IPS DF 19.7 (cell line): ENCODE measurements at regions not wholly inside any gene's neighbourhood (a gene's known extent, or its start where the extent isn't known, plus 50 kb on each side); places are given as distances from the start of the nearest gene placed in this dataset.
"Not testable (repeated sequence)": the region's sequence is repeated elsewhere in the genome, so short reads cannot be mapped to it uniquely, and the experiment has no call there.

Experiments used
- DNase-seq: peaks from one replicate; pipeline ENCODE4 v3.0.0-alpha.2; 2013; ENCODE audit warnings: low read depth, low spot score

DNA sequence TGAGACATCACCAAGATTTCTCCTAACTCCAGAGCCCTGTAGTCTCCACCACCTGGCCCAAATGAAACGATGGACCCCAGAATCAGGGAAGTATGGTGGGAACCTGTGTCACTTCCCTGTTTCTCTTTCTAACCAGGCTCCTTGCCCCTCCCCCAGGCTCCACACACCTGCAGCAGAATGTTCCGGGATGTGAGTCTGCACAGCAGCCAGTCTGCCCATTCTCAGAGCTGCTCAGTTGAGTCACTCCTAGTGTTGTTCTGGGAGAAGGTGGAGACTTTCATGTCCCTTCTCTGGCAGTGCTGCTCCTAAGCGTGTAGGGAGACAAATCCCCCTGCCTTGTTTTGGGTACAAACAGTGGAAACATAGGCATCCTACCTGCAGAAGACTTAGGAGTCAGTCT lies 76.0 kb upstream of the XPA start:
- DNase-seq: no peak

GRCh38 chr9:97773723-97774122 lies 76.6 kb upstream of the XPA start:
- no peak for DNase-seq

- no peak for DNase-seq
Measured at GRCh38 chr9:97774673-97775072, 77.5 kb upstream of the XPA start.

GRCh38 chr9:97778740-97779139 lies 74.3 kb upstream of the FOXE1 start:
- not testable (repeated sequence) for DNase-seq

DNA sequence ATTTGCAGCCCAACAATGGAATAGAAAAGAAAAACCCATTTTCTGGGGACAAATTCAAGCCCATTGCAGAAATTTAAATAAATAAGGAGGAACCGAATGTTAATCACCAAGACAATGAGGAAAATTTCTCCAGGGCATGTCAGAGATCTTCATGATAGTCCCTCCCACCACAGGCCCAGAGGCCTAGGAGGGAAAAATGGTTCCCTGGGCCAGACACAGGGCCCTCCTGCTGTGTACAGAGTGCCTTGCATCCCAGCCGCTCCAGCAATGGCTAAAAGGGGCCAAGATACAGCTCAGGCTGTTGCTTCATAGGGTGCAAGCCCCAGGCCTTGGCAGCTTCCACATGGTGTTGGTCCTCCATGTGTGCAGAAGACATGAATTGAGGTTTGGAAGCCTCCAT lies 73.4 kb upstream of the FOXE1 start:
- DNase-seq: no peak

GRCh38 chr9:97781902-97782301 lies 71.1 kb upstream of the FOXE1 start:
- DNase-seq: no peak

DNA sequence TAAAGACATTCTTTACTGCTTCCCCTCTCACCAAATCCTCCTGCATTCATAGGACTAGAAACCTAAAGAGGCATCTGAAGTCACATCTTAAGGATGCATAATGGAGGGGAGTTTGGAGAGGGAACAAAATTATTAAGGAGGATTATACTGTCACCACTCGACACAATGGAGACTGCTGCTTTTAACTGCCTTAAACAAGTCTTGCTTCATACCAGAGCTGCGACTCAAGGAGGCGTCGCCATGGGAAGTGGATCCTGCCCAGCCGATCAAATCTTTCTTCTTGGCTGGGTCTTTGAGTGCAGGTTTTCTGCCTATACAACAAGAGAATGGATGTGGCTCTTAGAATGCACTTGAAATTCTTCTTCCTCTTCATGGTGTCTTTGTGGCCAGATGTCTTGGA lies 66.7 kb upstream of the FOXE1 start:
- DNase-seq: no peak

DNA sequence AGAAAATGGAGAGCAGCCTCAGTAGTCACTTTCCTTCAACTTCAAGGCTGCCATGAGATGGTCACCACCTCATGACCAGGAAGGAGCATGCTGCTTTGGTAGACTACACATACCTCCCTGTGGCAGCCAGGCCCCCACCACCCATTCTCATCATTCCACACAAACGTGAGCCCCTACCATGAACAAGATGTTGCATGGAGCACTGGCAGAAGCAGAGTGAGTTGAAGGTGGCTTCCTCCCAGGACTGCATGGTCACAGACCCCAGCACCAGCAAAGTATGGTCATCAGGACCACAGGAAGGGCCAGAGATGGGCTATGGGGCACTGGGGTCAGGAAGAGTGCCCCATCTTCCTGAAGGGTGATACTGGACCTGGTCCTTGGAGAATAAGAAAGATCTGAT lies 65.5 kb upstream of the FOXE1 start:
- no peak for DNase-seq

- no peak for DNase-seq
Measured at GRCh38 chr9:97788763-97789663, 64.0 kb upstream of the FOXE1 start.

- no peak for DNase-seq
Measured at GRCh38 chr9:97790542-97790941, 62.5 kb upstream of the FOXE1 start.

DNA sequence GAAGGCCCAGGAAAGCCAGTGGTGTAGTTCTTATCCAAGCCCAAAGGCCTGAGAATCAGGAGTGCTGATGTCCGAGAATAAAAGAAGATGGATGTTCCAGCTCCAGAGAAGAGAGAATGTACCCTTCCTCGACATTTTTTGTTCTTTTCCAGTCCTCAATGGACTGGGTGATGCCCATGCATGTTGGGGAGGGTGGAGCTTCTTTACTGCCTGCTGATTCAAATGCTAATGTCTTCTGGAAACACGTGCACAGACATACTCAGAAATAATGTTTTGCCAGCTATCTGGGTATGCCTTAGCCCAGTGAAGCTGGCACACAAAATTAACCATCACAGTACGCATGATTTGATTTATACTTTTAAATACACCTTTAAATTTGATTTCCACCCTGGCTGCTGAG lies 61.5 kb upstream of the FOXE1 start:
- DNase-seq: no peak

DNA sequence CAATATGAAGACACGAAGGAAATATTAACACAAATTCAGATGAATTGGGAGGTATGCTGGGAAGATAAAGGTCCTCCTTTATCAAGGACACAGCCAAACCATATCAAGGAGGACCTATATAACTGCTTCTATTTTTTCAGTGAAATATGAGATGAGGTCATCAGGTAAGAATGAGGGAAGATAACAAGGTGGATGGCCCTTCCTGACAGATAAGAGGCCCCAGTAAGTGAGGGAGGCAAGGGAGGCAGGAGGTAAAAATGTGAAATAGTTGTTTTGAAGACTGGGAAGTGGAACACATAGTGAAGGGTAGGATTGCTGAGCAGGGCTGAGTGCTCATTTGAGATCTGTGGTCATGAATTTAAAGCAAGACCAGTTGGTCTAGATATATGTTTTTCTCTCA lies 60.0 kb upstream of the FOXE1 start:
- DNase-seq: no peak

GRCh38 chr9:97794666-97795065 lies 58.4 kb upstream of the FOXE1 start:
- no peak for DNase-seq

- DNase-seq: not testable (repeated sequence)
Measured at GRCh38 chr9:97796176-97796575, 56.9 kb upstream of the FOXE1 start.

DNA sequence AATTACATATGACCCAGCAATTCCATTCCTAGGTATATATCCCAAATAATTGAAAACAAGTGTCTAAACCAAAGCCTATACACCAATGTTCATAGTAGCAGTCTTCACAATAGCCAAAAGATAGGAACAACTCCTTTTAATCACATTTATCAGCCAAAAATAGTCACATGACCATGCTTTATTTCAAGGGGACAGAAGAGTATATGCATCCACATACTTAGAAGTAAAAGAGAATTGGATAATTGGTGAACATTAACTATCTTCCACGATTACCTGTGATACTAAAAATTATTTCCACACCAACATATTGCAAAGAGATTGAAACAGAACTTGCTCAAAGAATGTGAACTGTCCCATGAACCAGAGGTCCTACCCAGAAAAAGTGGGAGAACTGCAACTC lies 51.8 kb upstream of the FOXE1 start:
- DNase-seq: no peak

DNA sequence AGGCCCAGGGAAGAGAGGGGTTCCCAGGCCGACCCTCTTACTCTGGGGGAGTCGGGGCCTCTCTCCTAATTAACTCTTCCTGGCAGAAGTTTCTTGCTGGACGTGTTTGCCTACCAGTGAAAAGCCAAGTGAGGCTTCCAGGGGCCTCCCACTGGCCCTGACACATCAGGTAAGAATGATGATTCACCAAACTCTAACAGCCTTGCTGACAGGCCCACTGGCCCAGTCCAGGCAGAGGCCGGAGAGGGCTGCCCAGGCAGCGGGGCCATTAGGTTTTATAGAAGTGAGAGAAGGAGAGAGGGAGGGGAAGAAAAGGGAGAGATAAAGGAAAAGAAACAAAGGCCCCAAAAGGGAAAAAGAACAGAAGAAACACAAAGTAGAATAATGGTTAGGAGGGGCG lies 50.8 kb upstream of the FOXE1 start:
- no peak for DNase-seq

DNA sequence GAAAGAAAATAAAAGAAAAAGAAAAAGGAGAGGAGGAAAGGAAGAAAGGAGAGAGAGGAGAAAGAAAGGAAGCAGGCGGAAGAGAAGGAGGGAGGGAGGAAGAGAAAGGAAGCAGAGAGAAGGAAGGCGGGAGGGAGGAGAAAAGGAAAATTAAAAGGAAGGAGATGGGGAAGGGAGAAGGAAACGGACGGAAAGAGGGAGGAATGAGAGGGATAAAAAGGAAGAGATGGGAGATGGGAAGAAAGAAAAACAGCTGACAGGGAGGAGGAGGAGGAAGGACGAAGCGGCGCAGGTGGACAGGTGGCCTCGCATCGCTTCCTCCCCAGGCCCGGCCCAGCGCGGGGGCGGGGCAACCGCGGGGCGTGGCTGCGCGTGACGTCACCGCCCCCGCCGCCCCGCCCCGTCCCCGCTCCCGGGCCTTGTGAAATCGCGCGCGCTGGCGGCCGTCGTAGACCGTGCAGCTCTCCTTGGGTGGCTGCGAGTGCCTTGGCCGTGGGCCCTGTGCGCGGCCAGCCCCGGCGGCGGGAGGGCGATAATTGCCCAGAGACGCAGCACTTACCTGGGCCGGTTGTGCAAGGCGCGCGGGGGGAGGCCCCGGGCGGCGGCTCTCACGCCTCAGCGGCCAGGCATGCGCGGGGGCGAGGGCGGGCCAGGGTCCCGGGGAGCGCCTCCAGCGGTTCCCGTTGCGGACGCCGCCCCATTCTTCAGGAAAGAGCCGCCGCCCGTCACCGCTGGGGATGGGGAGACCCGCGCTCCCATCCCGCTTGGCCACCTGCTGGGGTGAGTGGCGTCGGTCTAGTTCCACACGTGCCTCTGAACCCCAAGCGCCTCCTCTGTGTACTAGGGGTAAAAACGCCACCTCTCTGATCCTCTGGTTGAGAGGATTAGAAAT lies 49.6 kb upstream of the FOXE1 start:
- DNase-seq: no peak
